OCI-LY1 (cell line): ENCODE measurements at regions not wholly inside any gene's neighbourhood (a gene's known extent, or its start where the extent isn't known, plus 50 kb on each side); places are given as distances from the start of the nearest gene placed in this dataset.

Experiments
- H2AFZ ChIP-seq: fragments of 200-600 bp; sonication (generic), shearing (Covaris generic); 2 replicates; pipeline ENCODE4 v1.6.0; 2014; ENCODE audit warnings: antibody characterized with exemption, mild to moderate bottlenecking, low read length
- H3F3A ChIP-seq: fragments of 200-600 bp; sonication (generic), shearing (Covaris generic); 2 replicates; pipeline ENCODE4 v1.6.0; 2014; ENCODE audit warnings: mild to moderate bottlenecking, antibody characterized with exemption, low read length, moderate library complexity; ENCODE audit not compliant: insufficient read depth
- H3K27ac ChIP-seq: fragments of 200-600 bp; sonication (generic); 2 replicates; pipeline ENCODE4 v1.5.1; 2014; ENCODE audit warnings: low read length, mixed run types, mild to moderate bottlenecking, low read depth; ENCODE audit not compliant: poor library complexity, severe bottlenecking
- H3K27me3 ChIP-seq: fragments of 200-600 bp; sonication (generic); 2 replicates; pipeline ENCODE4 v1.6.0; 2014; ENCODE audit warnings: antibody characterized with exemption, mild to moderate bottlenecking, low read length, moderate library complexity; ENCODE audit not compliant: insufficient read depth
- H3K36me3 ChIP-seq: fragments of 200-600 bp; sonication (generic); 2 replicates; pipeline ENCODE4 v1.6.1; 2014; ENCODE audit warnings: mild to moderate bottlenecking, antibody characterized with exemption, low read length, moderate library complexity, mixed read lengths; ENCODE audit not compliant: insufficient read depth
- H3K4me1 ChIP-seq: fragments of 200-600 bp; sonication (generic); 2 replicates; pipeline ENCODE4 v1.5.1; 2014; ENCODE audit warnings: mild to moderate bottlenecking, low read length, moderate library complexity; ENCODE audit not compliant: insufficient read depth, severe bottlenecking
- H3K4me2 ChIP-seq: fragments of 200-600 bp; sonication (generic), shearing (Covaris generic); 2 replicates; pipeline ENCODE4 v1.6.1; 2014; ENCODE audit warnings: low read length
- H3K4me3 ChIP-seq: fragments of 200-600 bp; sonication (generic); 2 replicates; pipeline ENCODE4 v1.5.1; 2014; ENCODE audit warnings: low read length, low read depth, mild to moderate bottlenecking, mixed read lengths; ENCODE audit not compliant: poor library complexity, severe bottlenecking
- H3K79me2 ChIP-seq: fragments of 200-600 bp; shearing (Covaris generic); 2 replicates; pipeline ENCODE4 v1.6.1; 2016; ENCODE audit warnings: mixed run types, low read length, mixed read lengths; ENCODE audit not compliant: insufficient read depth
- H3K9ac ChIP-seq: fragments of 200-600 bp; sonication (generic), shearing (Covaris generic); 2 replicates; pipeline ENCODE4 v1.6.1; 2014; ENCODE audit warnings: mild to moderate bottlenecking, low read length, mixed read lengths
- H3K9me2 ChIP-seq: fragments of 200-600 bp; sonication (generic), shearing (Covaris generic); 2 replicates; pipeline ENCODE4 v1.6.1; 2014; ENCODE audit warnings: low read depth, mild to moderate bottlenecking, low read length, mixed read lengths
- H3K9me3 ChIP-seq: fragments of 200-600 bp; shearing (Covaris generic); 2 replicates; pipeline ENCODE4 v1.6.1; 2014; ENCODE audit warnings: low read length, mixed read lengths
- H4K20me1 ChIP-seq: fragments of 200-600 bp; sonication (generic), shearing (Covaris generic); 2 replicates; pipeline ENCODE4 v1.6.0; 2016; ENCODE audit warnings: mild to moderate bottlenecking, low read length; ENCODE audit not compliant: insufficient read depth
- CTCF ChIP-seq: fragments of 200-600 bp; sonication (generic), shearing (Covaris generic); IDR thresholded peaks from 2 replicates; pipeline ENCODE4 v1.5.1; 2017; ENCODE audit warnings: mild to moderate bottlenecking, antibody characterized with exemption, low read length, moderate library complexity, mixed read lengths
- EZH2 ChIP-seq: fragments of 200-600 bp; sonication (generic), shearing (Covaris generic); IDR thresholded peaks from 2 replicates; pipeline ENCODE4 v1.8.0; 2017; ENCODE audit warnings: borderline replicate concordance, mixed run types, mild to moderate bottlenecking, antibody characterized with exemption, low read length, moderate library complexity, mixed read lengths

DNA sequence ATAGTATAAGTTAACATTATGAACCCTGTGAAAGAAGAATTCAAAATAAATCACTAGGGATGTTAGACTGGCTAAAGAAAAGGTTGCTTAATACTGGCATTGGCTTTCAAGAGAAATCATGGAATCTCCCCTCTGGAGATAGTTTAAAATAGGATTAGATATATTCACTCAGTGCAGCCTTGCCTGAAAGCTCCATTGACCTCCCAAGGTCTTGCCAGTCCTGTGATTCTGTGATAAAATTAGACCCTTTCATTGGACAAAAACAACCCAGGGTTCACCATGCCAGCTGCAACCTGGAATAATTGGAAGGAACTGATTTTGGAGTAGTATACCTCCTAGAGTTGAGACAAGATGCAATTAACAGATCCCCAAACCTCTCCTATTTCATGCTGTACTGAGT is 588.1 kb upstream of the MEF2C start:
- Histone ChIP-seq H2AFZ (no peak overlapping the region), H3K4me2 (no peak overlapping the region), H3K79me2 (no peaks in the 10 kb centered on the region), H3K9ac (no peak overlapping the region), H3K36me3 (no peaks in the 10 kb centered on the region), H3F3A (no peaks in the 10 kb centered on the region), H3K4me3 (no peak overlapping the region), H3K9me2 (no peaks in the 10 kb centered on the region), H3K9me3 (no peaks in the 10 kb centered on the region), H3K4me1 (no peaks in the 10 kb centered on the region), H4K20me1 (no peaks in the 10 kb centered on the region), H3K27ac (no peak overlapping the region), H3K27me3 (no peaks in the 10 kb centered on the region)
- no peak for TF ChIP-seq CTCF

GRCh38 chr5:89470658-89471057 is 587.7 kb upstream of the MEF2C start:
- Histone ChIP-seq H3K27me3 (no peaks in the 10 kb centered on the region), H3K9me3 (no peaks in the 10 kb centered on the region), H3K36me3 (no peaks in the 10 kb centered on the region), H3K9me2 (no peaks in the 10 kb centered on the region), H3F3A (no peaks in the 10 kb centered on the region), H4K20me1 (no peaks in the 10 kb centered on the region), H2AFZ (no peak overlapping the region), H3K4me3 (no peak overlapping the region), H3K4me2 (no peak overlapping the region), H3K9ac (no peak overlapping the region), H3K27ac (no peak overlapping the region), H3K79me2 (no peaks in the 10 kb centered on the region), H3K4me1 (no peaks in the 10 kb centered on the region)
- no peak for TF ChIP-seq EZH2
- no peak for TF ChIP-seq CTCF

GRCh38 chr5:89458332-89458656 is 575.3 kb upstream of the MEF2C start:
- H3K79me2 ChIP-seq, result no peaks in the 10 kb centered on the region
- H2AFZ ChIP-seq, result no peak overlapping the region
- no peak for TF ChIP-seq EZH2
- TF ChIP-seq CTCF, result no peak
- no peak overlapping the region for H3K27ac ChIP-seq
- H3K9ac ChIP-seq, result no peak overlapping the region
- H3K9me3 ChIP-seq, result no peaks in the 10 kb centered on the region
- no peaks in the 10 kb centered on the region for H3K9me2 ChIP-seq
- no peaks in the 10 kb centered on the region for H3K36me3 ChIP-seq
- H3F3A ChIP-seq, result no peaks in the 10 kb centered on the region
- no peak overlapping the region for H3K4me3 ChIP-seq
- H3K27me3 ChIP-seq, result no peaks in the 10 kb centered on the region
- H3K4me1 ChIP-seq, result no peaks in the 10 kb centered on the region
- H4K20me1 ChIP-seq, result no peaks in the 10 kb centered on the region
- no peak overlapping the region for H3K4me2 ChIP-seq
